ENCODE measurements at regions not wholly inside any gene's neighbourhood (a gene's known extent, or its start where the extent isn't known, plus 50 kb on each side); places are given as distances from the start of the nearest gene placed in this dataset.
"Not testable (repeated sequence)": the region's sequence is repeated elsewhere in the genome, so short reads cannot be mapped to it uniquely, and the experiment has no call there.

- TF ChIP-seq CTCF, EP300 (IDR thresholded peaks at IDR 0.05): not testable (repeated sequence)
Observed at GRCh38 chrX:93235494-93236256, 437.7 kb downstream of the NAP1L3 start.

Data from upper lobe of left lung (tissue), 4 donors.